Esophagus muscularis mucosa (tissue), 4 donors: ENCODE measurements at regions not wholly inside any gene's neighbourhood (a gene's known extent, or its start where the extent isn't known, plus 50 kb on each side); places are given as distances from the start of the nearest gene placed in this dataset.
"Not testable (repeated sequence)": the region's sequence is repeated elsewhere in the genome, so short reads cannot be mapped to it uniquely, and the experiment has no call there.

Source experiments
- DNase-seq: peaks from one replicate; pipeline ENCODE4 v3.0.0-alpha.2; 2017; ENCODE audit errors: extremely low spot score
- H3K27ac ChIP-seq, 4 donors: fragments of 200-600 bp; sonication (generic); replicated peaks in 1 of 4; 1 replicate in 3 of 4; 2 replicates in 1 of 4; pipeline ENCODE4 v1.5.1; 2016 to 2019; ENCODE audit warnings: mild to moderate bottlenecking in 1 of 4
- H3K27me3 ChIP-seq, 4 donors: fragments of 200-600 bp; sonication (generic); one replicate each; pipeline versions ENCODE4 v1.5.1 to v1.6.0; 2016 to 2019
- H3K36me3 ChIP-seq, 4 donors: fragments of 200-600 bp; sonication (generic); one replicate each; pipeline ENCODE4 v1.5.1; 2016 to 2019
- H3K4me1 ChIP-seq, 4 donors: fragments of 200-600 bp; sonication (generic); one replicate each; pipeline ENCODE4 v1.5.1; 2016 to 2019
- H3K4me3 ChIP-seq, 4 donors: fragments of 200-600 bp; sonication (generic); 1 replicate in 2 of 4; 2 replicates in 2 of 4; pipeline ENCODE4 v1.5.1; 2016 to 2019; ENCODE audit warnings: mild to moderate bottlenecking in 4 of 4, moderate library complexity in 1 of 4
- H3K9me3 ChIP-seq, 4 donors: fragments of 200-600 bp; sonication (generic); 1 replicate in 3 of 4; 2 replicates in 1 of 4; pipeline ENCODE4 v1.5.1; 2016 to 2019
- CTCF ChIP-seq, 3 experiments: fragments of 200-600 bp in 2 of 3; fragments of 450-650 bp in 1 of 3; sonication (generic) in 2 of 3; IDR thresholded peaks; one replicate each; pipeline ENCODE4 v1.5.1; 2017 to 2019; ENCODE audit warnings: antibody characterized with exemption in 3 of 3, mild to moderate bottlenecking in 2 of 3, moderate library complexity in 1 of 3
- EP300 ChIP-seq: sonication (generic); formaldehyde crosslinking; IDR thresholded peaks from one replicate; pipeline ENCODE4 v1.6.1; 2017; ENCODE audit warnings: antibody characterized with exemption
- POLR2A ChIP-seq: fragments of 450-650 bp; IDR thresholded peaks from one replicate; pipeline ENCODE4 v1.6.1; 2017; ENCODE audit warnings: antibody characterized with exemption, moderate library complexity, mild to moderate bottlenecking, low read depth
- POLR2AphosphoS5 ChIP-seq, 2 donors: sonication (generic); formaldehyde crosslinking; IDR thresholded peaks; one replicate each; pipeline ENCODE4 v1.6.1; 2017; ENCODE audit warnings: antibody characterized with exemption in 2 of 2
- WGBS: methylation state at CpG from one replicate; pipeline ENCODE4 v1.1.5; 2018; 5-methylcytosine and 5-hydroxymethylcytosine counted together
- intact Hi-C: fragments of 100-400 bp; cut with DNase I; formaldehyde crosslinking; loops from one replicate; pipeline ENCODE4 v1.15.1; 2023

GRCh38 chr5:117131048-117131679, 556.5 kb upstream of the SEMA6A start:
- no peak overlapping the region for H3K27ac ChIP-seq
- no peaks in the 10 kb centered on the region for H3K27me3 ChIP-seq
- no peak for TF ChIP-seq POLR2A
- H3K9me3 ChIP-seq: no peaks in the 10 kb centered on the region
- WGBS: 85% methylated on average over 3 of the region's 3 CpGs
- intact Hi-C loops: no loop called here
- H3K36me3 ChIP-seq: no peaks in the 10 kb centered on the region
- no peak for DNase-seq
- H3K4me1 ChIP-seq: peaks cover 0 to 7% (median 0%) of the 10 kb centered on the region in 4 donors
- no peak overlapping the region for H3K4me3 ChIP-seq

- Histone ChIP-seq H3K4me3 (no peak overlapping the region), H3K9me3 (peaks cover 0 to 6% (median 2%) of the 10 kb centered on the region in 4 donors), H3K4me1 (no peaks in the 10 kb centered on the region), H3K36me3 (no peaks in the 10 kb centered on the region), H3K27me3 (no peaks in the 10 kb centered on the region), H3K27ac (no peak overlapping the region)
- no peak for TF ChIP-seq POLR2AphosphoS5 (IDR thresholded peaks at IDR 0.05)
- TF ChIP-seq POLR2A: no peak
- no peak for TF ChIP-seq EP300
- no peak for TF ChIP-seq CTCF (IDR thresholded peaks at IDR 0.05)
- intact Hi-C loops: no loop called here
- WGBS: 93% methylated on average over 1 of the region's 1 CpG
- no peak for DNase-seq
These were observed 543.9 kb upstream of the SEMA6A start for GRCh38 chr5:117118499-117118898.

- intact Hi-C loops, H3K27me3 ChIP-seq, H3K4me3 ChIP-seq, H3K36me3 ChIP-seq, H3K4me1 ChIP-seq, DNase-seq, H3K9me3 ChIP-seq, H3K27ac ChIP-seq: not testable (repeated sequence)
- 75% methylated on average over 6 of the region's 6 CpGs for WGBS
These were observed 542.7 kb upstream of the SEMA6A start for GRCh38 chr5:117117314-117117713.

GRCh38 chr5:117110548-117110947, 535.9 kb upstream of the SEMA6A start:
- 89% methylated on average over 2 of the region's 2 CpGs for WGBS
- Histone ChIP-seq H3K27ac (no peak overlapping the region), H3K9me3 (no peaks in the 10 kb centered on the region), H3K27me3 (no peaks in the 10 kb centered on the region), H3K4me3 (no peak overlapping the region), H3K4me1 (no peaks in the 10 kb centered on the region), H3K36me3 (no peaks in the 10 kb centered on the region)
- intact Hi-C loops: no loop called here
- TF ChIP-seq POLR2A (no peak), CTCF (IDR thresholded peaks at IDR 0.05) (no peak), POLR2AphosphoS5 (IDR thresholded peaks at IDR 0.05) (no peak), EP300 (no peak)
- DNase-seq: no peak

GRCh38 chr5:117107859-117108258, 533.2 kb upstream of the SEMA6A start:
- no peak for DNase-seq
- intact Hi-C loops: no loop called here
- Histone ChIP-seq H3K36me3 (no peaks in the 10 kb centered on the region), H3K27ac (no peak overlapping the region), H3K4me3 (no peak overlapping the region), H3K4me1 (no peaks in the 10 kb centered on the region), H3K9me3 (no peaks in the 10 kb centered on the region), H3K27me3 (no peaks in the 10 kb centered on the region)
- TF ChIP-seq EP300 (no peak), POLR2AphosphoS5 (IDR thresholded peaks at IDR 0.05) (no peak), POLR2A (no peak)
- WGBS: 68% methylated on average over 3 of the region's 3 CpGs

- no peaks in the 10 kb centered on the region for H3K36me3 ChIP-seq
- H3K27me3 ChIP-seq: no peaks in the 10 kb centered on the region
- 63% methylated on average over 4 of the region's 4 CpGs for WGBS
- no peak for DNase-seq
- intact Hi-C loops: no loop called here
- H3K4me3 ChIP-seq: no peak overlapping the region
- no peaks in the 10 kb centered on the region for H3K4me1 ChIP-seq
- H3K9me3 ChIP-seq: no peaks in the 10 kb centered on the region
- TF ChIP-seq CTCF (IDR thresholded peaks at IDR 0.05) (no peak), EP300 (no peak), POLR2A (no peak), POLR2AphosphoS5 (IDR thresholded peaks at IDR 0.05) (no peak)
- no peak overlapping the region for H3K27ac ChIP-seq
These were observed 529.1 kb upstream of the SEMA6A start for GRCh38 chr5:117103703-117104102.
